Stomach (tissue), 8 donors: ENCODE measurements at regions not wholly inside any gene's neighbourhood (a gene's known extent, or its start where the extent isn't known, plus 50 kb on each side); places are given as distances from the start of the nearest gene placed in this dataset.

Experiments
- DNase-seq, 2 donors: peaks; one replicate each; pipeline versions ENCODE4 v3.0.0 to v3.0.0-alpha.2; 2013 to 2019
- H3K27ac ChIP-seq, 5 donors: fragments of 200-600 bp in 4 of 5; sonication (generic) in 4 of 5; one replicate each; pipeline ENCODE4 v1.5.1; 2013 to 2019; ENCODE audit warnings: mild to moderate bottlenecking in 1 of 5, moderate library complexity in 1 of 5
- H3K27me3 ChIP-seq, 3 donors: fragments of 200-600 bp; sonication (generic); one replicate each; pipeline ENCODE4 v1.5.1; 2017 to 2019; ENCODE audit warnings: mixed run types in 1 of 3
- H3K36me3 ChIP-seq, 4 donors: fragments of 200-600 bp; sonication (generic); 1 replicate in 3 of 4; 2 replicates in 1 of 4; pipeline ENCODE4 v1.5.1; 2016 to 2019
- H3K4me1 ChIP-seq, 4 donors: fragments of 200-600 bp; sonication (generic); one replicate each; pipeline ENCODE4 v1.5.1; 2016 to 2019
- H3K4me3 ChIP-seq, 4 donors: fragments of 200-600 bp; sonication (generic) in 3 of 4; one replicate each; pipeline ENCODE4 v1.5.1; 2016 to 2019; ENCODE audit warnings: mild to moderate bottlenecking in 1 of 4
- H3K9me3 ChIP-seq, 4 donors: fragments of 200-600 bp; sonication (generic); one replicate each; pipeline ENCODE4 v1.5.1; 2016 to 2019
- EP300 ChIP-seq: sonication (generic); formaldehyde crosslinking; IDR thresholded peaks from one replicate; pipeline ENCODE4 v1.6.1; 2017; ENCODE audit warnings: antibody characterized with exemption
- POLR2A ChIP-seq, 4 donors: fragments of 450-650 bp; IDR thresholded peaks; one replicate each; pipeline ENCODE4 v1.6.1; 2016; ENCODE audit warnings: antibody characterized with exemption in 4 of 4, control low read depth in 2 of 4, mild to moderate bottlenecking in 1 of 4, moderate library complexity in 1 of 4
- POLR2AphosphoS5 ChIP-seq, 3 donors: sonication (generic); formaldehyde crosslinking; IDR thresholded peaks; one replicate each; pipeline ENCODE4 v1.6.1; 2016; ENCODE audit warnings: antibody characterized with exemption in 3 of 3
- WGBS, 5 donors: extraction: QIAGEN DNeasy Blood & Tissue Kit in 3 of 5; methylation state at CpG; one replicate each; pipeline versions ENCODE4 v1.1.5 to v1.1.7; 2013 to 2018; 5-methylcytosine and 5-hydroxymethylcytosine counted together
- intact Hi-C: fragments of 100-400 bp; cut with DNase I; formaldehyde crosslinking; loops from one replicate; pipeline ENCODE4 v1.15.1; 2023; ENCODE audit warnings: low total_unique reads
- TF ChIP-seq, protein P1 (sequence below), 7 experiments: fragments of 450-650 bp in 4 of 7; fragments of 200-600 bp in 3 of 7; sonication (generic) in 3 of 7; IDR thresholded peaks; one replicate each; pipeline ENCODE4 v1.5.1; 2016 to 2019; ENCODE audit warnings: antibody characterized with exemption in 7 of 7, control low read depth in 2 of 7, mild to moderate bottlenecking in 1 of 7
- donor health status: healthy with polysubstance abuse.
- donor health status: Bipolar disorder and iron deficiency.
- donor health status: healthy.

DNA sequence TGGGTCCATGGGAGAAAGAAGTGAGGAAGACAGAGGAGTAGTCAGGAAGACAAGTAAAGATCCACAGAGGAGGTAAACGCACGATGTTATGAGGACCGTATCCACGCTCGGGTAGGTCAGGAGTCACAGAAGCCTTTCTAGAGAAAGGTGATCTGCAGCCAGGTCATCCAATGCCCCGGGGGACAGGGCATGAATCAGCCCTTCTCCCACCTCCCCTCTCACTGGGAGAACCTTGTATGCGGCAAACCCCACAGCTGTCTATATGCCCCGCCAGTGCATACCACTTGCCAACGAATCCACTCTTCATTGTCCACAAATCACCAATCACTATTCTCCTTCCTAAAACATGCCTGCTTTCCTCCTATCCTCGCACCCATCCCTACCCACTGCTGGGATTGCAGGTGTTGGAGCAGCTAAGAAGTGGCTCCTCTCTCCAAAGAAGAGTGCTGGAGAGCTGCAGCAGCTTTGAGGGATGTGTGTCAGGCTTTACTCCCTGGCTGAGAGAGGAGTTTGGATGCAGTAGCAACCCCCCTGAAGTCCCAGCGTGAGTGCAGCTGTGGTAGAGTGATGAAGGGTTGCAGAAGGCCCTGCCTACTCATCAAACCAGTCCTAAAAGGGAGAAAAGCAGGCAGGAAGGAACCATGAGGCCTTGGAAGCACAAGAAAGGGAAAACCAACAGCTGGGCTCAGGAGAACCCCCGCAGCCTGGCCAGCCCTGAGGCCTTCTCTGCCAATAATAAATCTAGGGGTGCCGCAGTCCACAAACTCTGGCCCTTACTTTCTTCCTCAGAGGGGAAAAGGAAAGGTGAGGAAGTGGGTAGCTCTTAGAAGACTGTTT lies 102.2 kb upstream of the GADD45A start:
- Histone ChIP-seq H3K4me1 (peaks cover 0 to 25% (median 10%) of the 10 kb centered on the region in 4 donors), H3K4me3 (no peak overlapping the region), H3K36me3 (no peaks in the 10 kb centered on the region), H3K27me3 (no peaks in the 10 kb centered on the region), H3K9me3 (no peaks in the 10 kb centered on the region), H3K27ac (no peak overlapping the region)
- no peak for DNase-seq
- intact Hi-C loops, result no loop called here
- TF ChIP-seq, protein P1, sequence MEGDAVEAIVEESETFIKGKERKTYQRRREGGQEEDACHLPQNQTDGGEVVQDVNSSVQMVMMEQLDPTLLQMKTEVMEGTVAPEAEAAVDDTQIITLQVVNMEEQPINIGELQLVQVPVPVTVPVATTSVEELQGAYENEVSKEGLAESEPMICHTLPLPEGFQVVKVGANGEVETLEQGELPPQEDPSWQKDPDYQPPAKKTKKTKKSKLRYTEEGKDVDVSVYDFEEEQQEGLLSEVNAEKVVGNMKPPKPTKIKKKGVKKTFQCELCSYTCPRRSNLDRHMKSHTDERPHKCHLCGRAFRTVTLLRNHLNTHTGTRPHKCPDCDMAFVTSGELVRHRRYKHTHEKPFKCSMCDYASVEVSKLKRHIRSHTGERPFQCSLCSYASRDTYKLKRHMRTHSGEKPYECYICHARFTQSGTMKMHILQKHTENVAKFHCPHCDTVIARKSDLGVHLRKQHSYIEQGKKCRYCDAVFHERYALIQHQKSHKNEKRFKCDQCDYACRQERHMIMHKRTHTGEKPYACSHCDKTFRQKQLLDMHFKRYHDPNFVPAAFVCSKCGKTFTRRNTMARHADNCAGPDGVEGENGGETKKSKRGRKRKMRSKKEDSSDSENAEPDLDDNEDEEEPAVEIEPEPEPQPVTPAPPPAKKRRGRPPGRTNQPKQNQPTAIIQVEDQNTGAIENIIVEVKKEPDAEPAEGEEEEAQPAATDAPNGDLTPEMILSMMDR (IDR thresholded peaks at IDR 0.05), result no peak
- no peak for TF ChIP-seq POLR2A (IDR thresholded peaks at IDR 0.05)
- TF ChIP-seq POLR2AphosphoS5 (IDR thresholded peaks at IDR 0.05), result no peak
- no peak for TF ChIP-seq EP300
- WGBS, 5 donors, result 84 to 94% (median 90%) methylated on average over 13 of the region's 13 CpGs

DNA sequence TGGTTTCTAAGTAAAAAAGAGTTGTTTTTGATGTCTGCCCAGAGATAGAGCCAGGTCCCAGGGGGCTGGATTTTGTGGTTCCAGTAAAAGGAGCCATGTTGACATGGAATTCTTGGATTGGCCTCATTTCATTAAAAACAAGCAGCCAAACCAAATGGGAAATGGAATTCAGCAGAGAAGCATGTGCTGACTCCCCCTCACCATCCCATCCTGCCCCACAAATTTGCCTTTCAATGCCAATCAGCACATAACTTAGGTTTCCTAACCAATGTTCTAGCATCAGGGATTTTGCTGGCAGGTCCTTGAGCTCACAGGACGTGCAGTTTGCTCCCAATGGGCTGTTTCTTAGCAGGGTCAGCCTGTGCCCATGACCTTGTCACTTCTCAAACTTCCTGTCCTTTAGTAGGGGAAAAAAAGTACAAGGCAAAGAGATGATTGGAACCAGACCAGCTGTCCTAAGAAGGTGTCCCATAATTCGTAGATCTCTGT lies 101.5 kb upstream of the GADD45A start:
- DNase-seq, result no peak
- 70 to 79% (median 72%) methylated on average over 2 of the region's 2 CpGs for WGBS, 5 donors
- TF ChIP-seq, protein P1 (IDR thresholded peaks at IDR 0.05), result no peak
- TF ChIP-seq EP300 (no peak), POLR2AphosphoS5 (IDR thresholded peaks at IDR 0.05) (no peak), POLR2A (IDR thresholded peaks at IDR 0.05) (no peak)
- H3K9me3 ChIP-seq, result no peaks in the 10 kb centered on the region
- intact Hi-C loops, result no loop called here
- no peaks in the 10 kb centered on the region for H3K27me3 ChIP-seq
- peaks cover 0 to 25% (median 12%) of the 10 kb centered on the region in 4 donors for H3K4me1 ChIP-seq
- H3K4me3 ChIP-seq, result no peak overlapping the region
- H3K27ac ChIP-seq, result no peak overlapping the region
- no peaks in the 10 kb centered on the region for H3K36me3 ChIP-seq

DNA sequence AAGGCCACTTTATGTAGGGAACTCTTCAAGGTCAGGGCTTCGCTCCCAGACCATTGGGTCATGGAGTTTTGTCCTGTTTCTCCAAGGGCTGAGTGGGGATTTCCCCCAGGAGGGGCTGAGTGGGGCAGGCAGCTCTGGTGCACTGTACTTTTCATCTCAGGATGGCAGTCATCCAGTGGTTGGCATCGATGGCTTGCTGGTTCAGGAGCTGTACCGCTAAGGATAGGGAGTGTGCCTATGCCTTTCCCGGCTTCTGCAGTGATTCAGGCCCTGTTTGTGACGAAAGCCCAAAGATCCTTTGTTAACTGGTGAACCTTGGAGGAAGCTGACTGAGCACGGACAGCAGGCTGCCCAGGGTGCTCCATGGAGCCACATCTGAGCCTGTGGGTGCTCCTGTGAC lies 100.1 kb upstream of the GADD45A start:
- intact Hi-C loops, result no loop called here

DNA sequence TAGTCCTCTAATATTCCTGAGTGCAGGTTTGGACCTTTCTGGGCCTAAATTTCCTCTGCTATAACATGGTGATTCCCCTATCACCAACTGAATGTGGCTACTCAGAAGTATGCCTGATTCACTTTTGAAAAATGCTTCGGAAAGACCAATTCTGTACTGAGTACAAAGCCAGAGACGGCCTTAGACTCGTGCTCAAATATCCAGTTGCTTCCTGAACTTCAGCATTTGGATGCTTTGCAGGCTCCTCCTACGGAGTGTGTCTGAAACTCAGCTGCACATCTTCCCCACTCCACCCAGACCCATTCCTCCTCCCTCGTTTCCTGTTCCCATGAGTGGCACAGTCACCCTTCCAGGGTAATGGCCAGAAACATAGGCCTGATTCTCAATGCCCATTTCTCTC lies 98.4 kb upstream of the GADD45A start:
- 66 to 86% (median 71%) methylated on average over 5 of the region's 5 CpGs for WGBS, 5 donors
- DNase-seq, result no peak
- no peaks in the 10 kb centered on the region for H3K36me3 ChIP-seq
- intact Hi-C loops, result no loop called here
- no peak overlapping the region for H3K4me3 ChIP-seq
- H3K27me3 ChIP-seq, result no peaks in the 10 kb centered on the region
- no peaks in the 10 kb centered on the region for H3K9me3 ChIP-seq
- no peak overlapping the region for H3K27ac ChIP-seq
- peaks cover 0 to 32% (median 15%) of the 10 kb centered on the region in 4 donors for H3K4me1 ChIP-seq
- TF ChIP-seq, protein P1 (IDR thresholded peaks at IDR 0.05), result no peak
- TF ChIP-seq EP300, result no peak
- TF ChIP-seq POLR2AphosphoS5 (IDR thresholded peaks at IDR 0.05), result no peak
- no peak for TF ChIP-seq POLR2A (IDR thresholded peaks at IDR 0.05)

More for the DNA sequence above, 100.1 kb upstream of the GADD45A start:
- WGBS, 5 donors, result 56 to 90% (median 87%) methylated on average over 6 of the region's 6 CpGs
- Histone ChIP-seq H3K4me1 (peaks cover 0 to 27% (median 7%) of the 10 kb centered on the region in 4 donors), H3K36me3 (no peaks in the 10 kb centered on the region), H3K27ac (no peak overlapping the region), H3K4me3 (no peak overlapping the region), H3K27me3 (no peaks in the 10 kb centered on the region), H3K9me3 (no peaks in the 10 kb centered on the region)
- no peak for DNase-seq
- TF ChIP-seq POLR2AphosphoS5 (IDR thresholded peaks at IDR 0.05) (no peak), POLR2A (IDR thresholded peaks at IDR 0.05) (no peak), EP300 (no peak)
- TF ChIP-seq, protein P1 (IDR thresholded peaks at IDR 0.05), result no peak
